Lower leg skin (tissue), 4 donors: ENCODE measurements at regions not wholly inside any gene's neighbourhood (a gene's known extent, or its start where the extent isn't known, plus 50 kb on each side); places are given as distances from the start of the nearest gene placed in this dataset.

Experiments used
- DNase-seq, 2 donors: peaks; one replicate each; pipeline ENCODE4 v3.0.0-alpha.2; 2019; ENCODE audit warnings: low spot score in 2 of 2
- H3K4me3 ChIP-seq: fragments of 200-600 bp; sonication (generic); 2 replicates; pipeline ENCODE4 v1.5.1; 2017; ENCODE audit warnings: mild to moderate bottlenecking, low read depth; ENCODE audit not compliant: poor library complexity, severe bottlenecking
- CTCF ChIP-seq, 3 donors: fragments of 450-650 bp; IDR thresholded peaks; one replicate each; pipeline ENCODE4 v1.5.1; 2016; ENCODE audit warnings: antibody characterized with exemption in 3 of 3, mild to moderate bottlenecking in 3 of 3, moderate library complexity in 2 of 3
- POLR2A ChIP-seq, 2 donors: fragments of 450-650 bp; IDR thresholded peaks; one replicate each; pipeline ENCODE4 v1.6.1; 2016 to 2017; ENCODE audit warnings: antibody characterized with exemption in 2 of 2, mild to moderate bottlenecking in 1 of 2, moderate library complexity in 1 of 2
- WGBS, 2 donors: methylation state at CpG; one replicate each; pipeline ENCODE4 v1.1.5; 2018; 5-methylcytosine and 5-hydroxymethylcytosine counted together
- intact Hi-C: fragments of 100-400 bp; cut with DNase I; formaldehyde crosslinking; loops from one replicate; pipeline ENCODE4 v1.15.0; 2023; ENCODE audit warnings: low total_unique reads

GRCh38 chr10:78821052-78821451 lies 247.7 kb upstream of the ZMIZ1 start:
- 86 to 89% methylated on average over 4 of the region's 4 CpGs for WGBS, 2 donors
- H3K4me3 ChIP-seq: no peak overlapping the region
- DNase-seq: no peak
- intact Hi-C loops: no loop called here
- TF ChIP-seq POLR2A (IDR thresholded peaks at IDR 0.05) (no peak), CTCF (IDR thresholded peaks at IDR 0.05) (no peak)

- TF ChIP-seq POLR2A (IDR thresholded peaks at IDR 0.05) (no peak), CTCF (IDR thresholded peaks at IDR 0.05) (no peak)
- no peak overlapping the region for H3K4me3 ChIP-seq
- DNase-seq: no peak
- WGBS, 2 donors: 85 to 88% methylated on average over 24 of the region's 24 CpGs
- intact Hi-C loops: no loop called here
These were observed 239.9 kb upstream of the ZMIZ1 start for GRCh38 chr10:78828647-78829539.

- intact Hi-C loops: no loop called here
- H3K4me3 ChIP-seq: no peak overlapping the region
- WGBS, 2 donors: 56 to 58% methylated on average over 9 of the region's 9 CpGs
- no peak for DNase-seq
- TF ChIP-seq POLR2A (IDR thresholded peaks at IDR 0.05): no peak
These were observed 239.2 kb upstream of the ZMIZ1 start for GRCh38 chr10:78829565-78829964.

GRCh38 chr10:78830062-78830975 lies 238.4 kb upstream of the ZMIZ1 start:
- TF ChIP-seq CTCF (IDR thresholded peaks at IDR 0.05) (no peak), POLR2A (IDR thresholded peaks at IDR 0.05) (no peak)
- no peak overlapping the region for H3K4me3 ChIP-seq
- DNase-seq: no peak
- 63 to 70% methylated on average over 7 of the region's 7 CpGs for WGBS, 2 donors
- intact Hi-C loops: no loop called here

GRCh38 chr10:78830976-78831375 lies 237.8 kb upstream of the ZMIZ1 start:
- WGBS, 2 donors: 72 to 77% methylated on average over 7 of the region's 7 CpGs
- intact Hi-C loops: no loop called here
- no peak overlapping the region for H3K4me3 ChIP-seq
- DNase-seq: no peak
- no peak for TF ChIP-seq POLR2A (IDR thresholded peaks at IDR 0.05)
- no peak for TF ChIP-seq CTCF (IDR thresholded peaks at IDR 0.05)

GRCh38 chr10:78831461-78831860 lies 237.3 kb upstream of the ZMIZ1 start:
- 72 to 75% methylated on average over 8 of the region's 8 CpGs for WGBS, 2 donors
- no peak for DNase-seq
- intact Hi-C loops: no loop called here

More at GRCh38 chr10:78831461-78831860, 237.3 kb upstream of the ZMIZ1 start:
- no peak for TF ChIP-seq POLR2A (IDR thresholded peaks at IDR 0.05)
- no peak for TF ChIP-seq CTCF (IDR thresholded peaks at IDR 0.05)
- H3K4me3 ChIP-seq: no peak overlapping the region
